Loucy (cell line): ENCODE measurements at regions not wholly inside any gene's neighbourhood (a gene's known extent, or its start where the extent isn't known, plus 50 kb on each side); places are given as distances from the start of the nearest gene placed in this dataset.
"Not testable (repeated sequence)": the region's sequence is repeated elsewhere in the genome, so short reads cannot be mapped to it uniquely, and the experiment has no call there.

Source experiments
- H2AFZ ChIP-seq: fragments of 200-600 bp; sonication (generic); 2 replicates; pipeline ENCODE4 v1.6.0; 2016; ENCODE audit warnings: antibody characterized with exemption, mild to moderate bottlenecking, low read length, moderate library complexity
- H3F3A ChIP-seq: fragments of 200-600 bp; 2 replicates; pipeline ENCODE4 v1.6.0; 2016; ENCODE audit warnings: antibody characterized with exemption, low read depth, mild to moderate bottlenecking
- H3K27me3 ChIP-seq: fragments of 200-600 bp; sonication (generic); 2 replicates; pipeline ENCODE4 v1.6.1; 2014; ENCODE audit warnings: low read length, mild to moderate bottlenecking; ENCODE audit not compliant: insufficient read depth, poor library complexity, severe bottlenecking
- H3K36me3 ChIP-seq: fragments of 200-600 bp; sonication (generic); 2 replicates; pipeline ENCODE4 v1.6.1; 2016; ENCODE audit warnings: low read length; ENCODE audit not compliant: insufficient read depth
- H3K4me1 ChIP-seq: fragments of 200-600 bp; sonication (generic); 2 replicates; pipeline ENCODE4 v1.5.1; 2014; ENCODE audit warnings: low read length, mild to moderate bottlenecking; ENCODE audit not compliant: insufficient read depth, poor library complexity, severe bottlenecking
- H3K4me2 ChIP-seq: fragments of 200-600 bp; sonication (generic); 2 replicates; pipeline ENCODE4 v1.6.0; 2014; ENCODE audit warnings: antibody characterized with exemption, low read length, low read depth, mild to moderate bottlenecking; ENCODE audit not compliant: poor library complexity, severe bottlenecking
- H3K4me3 ChIP-seq: fragments of 200-600 bp; sonication (generic); 2 replicates; pipeline ENCODE4 v1.5.1; 2014; ENCODE audit warnings: low read length, mild to moderate bottlenecking, mixed read lengths; ENCODE audit not compliant: poor library complexity, severe bottlenecking
- H3K79me2 ChIP-seq: fragments of 200-600 bp; sonication (generic); 2 replicates; pipeline ENCODE4 v1.6.1; 2014; ENCODE audit warnings: low read length; ENCODE audit not compliant: insufficient read depth
- H3K9ac ChIP-seq: fragments of 200-600 bp; sonication (generic); 2 replicates; pipeline ENCODE4 v1.6.0; 2014; ENCODE audit warnings: mild to moderate bottlenecking, low read depth, low read length, moderate library complexity; ENCODE audit not compliant: poor library complexity, severe bottlenecking
- H3K9me2 ChIP-seq: fragments of 200-600 bp; sonication (generic); replicated peaks from 2 replicates; pipeline ENCODE4 v1.6.1; 2016; ENCODE audit warnings: low read depth, low read length, mixed read lengths
- H3K9me3 ChIP-seq: fragments of 200-600 bp; sonication (generic); 2 replicates; pipeline ENCODE4 v1.6.1; 2014; ENCODE audit warnings: mild to moderate bottlenecking, antibody characterized with exemption, low read length, low read depth; ENCODE audit not compliant: insufficient read depth
- H4K20me1 ChIP-seq: fragments of 200-600 bp; sonication (generic); 2 replicates; pipeline ENCODE4 v1.6.0; 2014; ENCODE audit warnings: antibody characterized with exemption, low read length, mild to moderate bottlenecking; ENCODE audit not compliant: insufficient read depth, poor library complexity, severe bottlenecking
- EZH2phosphoT487 ChIP-seq: fragments of 200-600 bp; IDR thresholded peaks from 2 replicates; pipeline ENCODE4 v1.6.1; 2018; ENCODE audit warnings: antibody characterized with exemption, mild to moderate bottlenecking, moderate library complexity, borderline replicate concordance
- TF ChIP-seq, protein P1 (sequence below): fragments of 200-600 bp; sonication (generic); conservative IDR thresholded peaks from 2 replicates; pipeline ENCODE4 v1.5.1; 2014; ENCODE audit warnings: mild to moderate bottlenecking, antibody characterized with exemption, low read length

GRCh38 chr9:103601287-103601686, 492.8 kb upstream of the SMC2 start:
- no peak overlapping the region for H3K9ac ChIP-seq
- no peaks in the 10 kb centered on the region for H3K27me3 ChIP-seq
- no peak for TF ChIP-seq EZH2phosphoT487
- TF ChIP-seq, protein P1, sequence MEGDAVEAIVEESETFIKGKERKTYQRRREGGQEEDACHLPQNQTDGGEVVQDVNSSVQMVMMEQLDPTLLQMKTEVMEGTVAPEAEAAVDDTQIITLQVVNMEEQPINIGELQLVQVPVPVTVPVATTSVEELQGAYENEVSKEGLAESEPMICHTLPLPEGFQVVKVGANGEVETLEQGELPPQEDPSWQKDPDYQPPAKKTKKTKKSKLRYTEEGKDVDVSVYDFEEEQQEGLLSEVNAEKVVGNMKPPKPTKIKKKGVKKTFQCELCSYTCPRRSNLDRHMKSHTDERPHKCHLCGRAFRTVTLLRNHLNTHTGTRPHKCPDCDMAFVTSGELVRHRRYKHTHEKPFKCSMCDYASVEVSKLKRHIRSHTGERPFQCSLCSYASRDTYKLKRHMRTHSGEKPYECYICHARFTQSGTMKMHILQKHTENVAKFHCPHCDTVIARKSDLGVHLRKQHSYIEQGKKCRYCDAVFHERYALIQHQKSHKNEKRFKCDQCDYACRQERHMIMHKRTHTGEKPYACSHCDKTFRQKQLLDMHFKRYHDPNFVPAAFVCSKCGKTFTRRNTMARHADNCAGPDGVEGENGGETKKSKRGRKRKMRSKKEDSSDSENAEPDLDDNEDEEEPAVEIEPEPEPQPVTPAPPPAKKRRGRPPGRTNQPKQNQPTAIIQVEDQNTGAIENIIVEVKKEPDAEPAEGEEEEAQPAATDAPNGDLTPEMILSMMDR = no peak
- H3K79me2 ChIP-seq = no peaks in the 10 kb centered on the region
- no peaks in the 10 kb centered on the region; the same call in 1 of the 2 replicates for H3K9me3 ChIP-seq
- H3K4me3 ChIP-seq = no peak overlapping the region
- no peaks in the 10 kb centered on the region for H3F3A ChIP-seq
- no peaks in the 10 kb centered on the region for H4K20me1 ChIP-seq
- H3K4me1 ChIP-seq = no peaks in the 10 kb centered on the region
- no peak overlapping the region for H3K4me2 ChIP-seq
- no peak overlapping the region for H2AFZ ChIP-seq
- H3K9me2 ChIP-seq = no peaks in the 10 kb centered on the region
- H3K36me3 ChIP-seq = no peaks in the 10 kb centered on the region

GRCh38 chr9:103611950-103612349, 482.2 kb upstream of the SMC2 start:
- H3K9me3 ChIP-seq, H3K36me3 ChIP-seq, H2AFZ ChIP-seq, H3K4me2 ChIP-seq, H3K79me2 ChIP-seq, H3K4me1 ChIP-seq, H4K20me1 ChIP-seq, H3F3A ChIP-seq, H3K9ac ChIP-seq, H3K9me2 ChIP-seq, H3K4me3 ChIP-seq, H3K27me3 ChIP-seq: not testable (repeated sequence)

DNA sequence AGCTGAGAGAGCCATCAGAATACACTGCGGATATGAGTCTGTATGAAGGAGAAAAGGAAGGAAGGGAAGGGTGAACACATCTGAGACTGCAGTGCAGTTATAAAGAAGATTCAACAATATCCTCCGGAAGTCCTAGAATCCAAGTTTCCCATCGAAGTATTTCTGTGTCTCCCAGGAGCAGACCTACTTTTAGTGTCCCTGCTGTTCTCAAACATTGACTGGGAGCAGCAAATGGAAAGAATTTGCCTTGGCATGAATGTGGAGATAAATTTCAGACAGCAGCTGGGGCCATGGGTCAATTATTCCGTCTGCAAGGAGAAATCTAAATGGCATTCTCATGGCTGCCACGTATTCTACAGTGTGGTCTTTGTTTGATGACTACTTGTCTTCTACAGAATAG, 478.1 kb upstream of the SMC2 start:
- H2AFZ ChIP-seq = no peak overlapping the region
- TF ChIP-seq, protein P1 = no peak
- no peak for TF ChIP-seq EZH2phosphoT487
- no peaks in the 10 kb centered on the region for H3K4me1 ChIP-seq
- no peaks in the 10 kb centered on the region for H3K27me3 ChIP-seq
- no peak overlapping the region for H3K9ac ChIP-seq
- H3K79me2 ChIP-seq = no peaks in the 10 kb centered on the region
- no peaks in the 10 kb centered on the region for H3K36me3 ChIP-seq
- no peaks in the 10 kb centered on the region for H3F3A ChIP-seq
- H3K4me3 ChIP-seq = no peak overlapping the region
- H3K9me2 ChIP-seq = no peaks in the 10 kb centered on the region
- H4K20me1 ChIP-seq = no peaks in the 10 kb centered on the region
- H3K9me3 ChIP-seq = no peaks in the 10 kb centered on the region; the same call in 1 of the 2 replicates
- no peak overlapping the region for H3K4me2 ChIP-seq

DNA sequence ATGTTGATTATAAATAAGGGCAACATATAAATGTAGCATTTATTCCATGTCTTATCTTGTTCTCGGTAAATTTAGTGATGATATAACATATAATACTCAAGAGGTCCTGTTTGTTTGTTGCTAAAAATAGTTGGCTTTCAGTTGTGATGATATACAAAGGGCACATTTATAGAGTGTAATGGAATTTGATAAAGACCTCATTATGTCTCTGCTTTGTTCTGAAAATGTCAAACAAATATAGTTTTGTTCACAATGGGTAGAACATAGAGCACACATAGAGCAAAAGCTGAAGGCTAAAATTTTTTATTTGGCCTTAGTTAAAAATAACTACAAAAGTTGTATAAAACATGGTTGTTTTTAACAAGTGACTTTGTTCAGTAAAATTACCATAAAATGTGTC, 477.1 kb upstream of the SMC2 start:
- H3K4me2 ChIP-seq = no peak overlapping the region
- no peaks in the 10 kb centered on the region for H3K79me2 ChIP-seq
- H3F3A ChIP-seq = no peaks in the 10 kb centered on the region
- TF ChIP-seq EZH2phosphoT487 = no peak
- TF ChIP-seq, protein P1 = no peak
- H3K4me1 ChIP-seq = no peaks in the 10 kb centered on the region
- H3K9ac ChIP-seq = no peak overlapping the region
- no peak overlapping the region for H3K4me3 ChIP-seq
- no peaks in the 10 kb centered on the region for H3K27me3 ChIP-seq
- no peak overlapping the region for H2AFZ ChIP-seq
- H3K9me3 ChIP-seq = no peaks in the 10 kb centered on the region; the same call in 1 of the 2 replicates
- H3K36me3 ChIP-seq = no peaks in the 10 kb centered on the region
- no peaks in the 10 kb centered on the region for H3K9me2 ChIP-seq
- no peaks in the 10 kb centered on the region for H4K20me1 ChIP-seq
